IPS-15b (cell line): ENCODE measurements at regions not wholly inside any gene's neighbourhood (a gene's known extent, or its start where the extent isn't known, plus 50 kb on each side); places are given as distances from the start of the nearest gene placed in this dataset.
A peak's percentile ranks its signal among the peaks of the same experiment; 100 is the strongest.
"Not testable (repeated sequence)": the region's sequence is repeated elsewhere in the genome, so short reads cannot be mapped to it uniquely, and the experiment has no call there.

ENCODE experiments used
- H3K27me3 ChIP-seq: one replicate; pipeline ENCODE4 v1.6.1; 2013; ENCODE audit warnings: low read length; ENCODE audit not compliant: control insufficient read depth, insufficient read depth
- H3K36me3 ChIP-seq: one replicate; pipeline ENCODE4 v1.6.1; 2013; ENCODE audit warnings: low read length; ENCODE audit not compliant: control insufficient read depth, insufficient read depth
- H3K4me1 ChIP-seq: one replicate; pipeline ENCODE4 v1.6.1; 2013; ENCODE audit warnings: mild to moderate bottlenecking, low read length; ENCODE audit not compliant: control insufficient read depth, insufficient read depth
- H3K4me3 ChIP-seq: one replicate; pipeline ENCODE4 v1.5.1; 2013; ENCODE audit warnings: low read depth, low read length
- H3K9ac ChIP-seq: one replicate; pipeline ENCODE4 v1.6.1; 2013; ENCODE audit warnings: low read depth, mild to moderate bottlenecking, low read length
- H3K9me3 ChIP-seq: one replicate; pipeline ENCODE4 v1.6.1; 2013; ENCODE audit warnings: mild to moderate bottlenecking, low read length; ENCODE audit not compliant: control insufficient read depth, insufficient read depth

GRCh38 chr2:88396209-88396608 is 56.3 kb downstream of the FOXI3 start:
- H3K4me3 ChIP-seq: no peak overlapping the region
- H3K9me3 ChIP-seq: no peaks in the 10 kb centered on the region
- H3K36me3 ChIP-seq: no peaks in the 10 kb centered on the region
- no peaks in the 10 kb centered on the region for H3K4me1 ChIP-seq
- no peak overlapping the region for H3K9ac ChIP-seq
- no peaks in the 10 kb centered on the region for H3K27me3 ChIP-seq

DNA sequence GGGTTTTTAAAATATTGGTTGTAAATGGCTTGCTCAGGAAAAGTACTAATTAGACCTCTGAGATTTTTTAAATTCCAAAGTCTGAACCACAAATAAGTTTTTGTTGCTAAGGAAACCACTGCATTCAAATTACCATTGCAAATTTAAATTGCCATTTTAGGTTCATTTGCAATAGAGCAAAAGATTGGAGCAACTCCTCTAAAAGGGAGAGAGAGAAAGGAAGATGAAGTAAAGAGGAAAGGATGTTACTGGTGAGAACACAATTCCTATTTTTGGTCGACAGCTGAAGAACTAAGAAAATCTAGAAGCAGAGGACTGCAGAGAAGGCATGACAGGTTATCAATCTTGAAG is 74.9 kb downstream of the FOXI3 start:
- Histone ChIP-seq H3K9ac (no peak overlapping the region), H3K4me1 (no peaks in the 10 kb centered on the region), H3K9me3 (no peaks in the 10 kb centered on the region), H3K36me3 (no peaks in the 10 kb centered on the region), H3K27me3 (no peaks in the 10 kb centered on the region), H3K4me3 (no peak overlapping the region)

DNA sequence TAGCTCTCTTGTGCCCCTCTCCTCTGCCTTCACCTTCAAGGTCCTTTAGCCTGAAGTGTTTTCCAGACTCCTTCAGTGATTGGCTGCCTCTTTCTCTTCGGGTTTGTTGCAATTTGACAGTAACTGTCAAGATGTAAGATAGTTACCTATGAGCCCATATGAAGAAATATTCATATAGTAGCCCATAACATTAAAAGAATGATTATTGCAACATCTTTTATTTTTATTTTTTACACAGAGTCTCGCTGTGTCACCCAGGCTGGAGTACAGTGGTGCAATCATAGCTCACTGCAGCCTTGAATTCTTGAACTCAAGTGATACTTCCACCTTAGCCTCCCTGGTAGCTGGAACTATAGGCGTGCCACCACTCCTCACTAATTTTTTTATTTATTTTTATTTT is 80.5 kb downstream of the FOXI3 start:
- Histone ChIP-seq H3K27me3 (no peaks in the 10 kb centered on the region), H3K36me3 (no peaks in the 10 kb centered on the region), H3K4me1 (no peaks in the 10 kb centered on the region), H3K4me3 (no peak overlapping the region), H3K9me3 (no peaks in the 10 kb centered on the region), H3K9ac (no peak overlapping the region)

GRCh38 chr2:88365408-88365807 is 87.1 kb downstream of the FOXI3 start:
- H3K4me3 ChIP-seq, H3K9me3 ChIP-seq, H3K27me3 ChIP-seq, H3K9ac ChIP-seq, H3K36me3 ChIP-seq, H3K4me1 ChIP-seq: not testable (repeated sequence)

DNA sequence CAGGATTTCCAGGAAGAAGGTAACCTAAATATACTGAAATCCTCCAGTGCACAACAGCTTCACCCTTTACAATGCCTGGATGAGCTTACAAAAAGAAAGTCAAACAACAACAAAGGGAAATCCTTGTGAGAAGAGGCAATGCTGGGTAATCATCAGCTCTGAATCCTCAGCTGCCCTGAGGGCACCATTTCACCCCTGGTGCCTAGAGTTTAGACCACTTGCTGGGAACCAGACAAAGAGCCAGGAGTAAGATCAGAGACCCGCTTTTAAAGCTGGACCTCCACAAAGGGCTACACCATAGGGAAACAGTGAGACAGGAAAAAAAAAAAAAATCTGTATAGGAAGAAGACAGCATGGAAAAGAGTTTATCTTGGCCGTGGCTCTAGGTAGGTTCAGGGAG is 97.0 kb downstream of the FOXI3 start:
- H3K4me3 ChIP-seq: no peak overlapping the region
- no peaks in the 10 kb centered on the region for H3K27me3 ChIP-seq
- H3K36me3 ChIP-seq: no peaks in the 10 kb centered on the region
- peaks cover 7% of the 10 kb centered on the region for H3K4me1 ChIP-seq
- H3K9me3 ChIP-seq: no peaks in the 10 kb centered on the region
- H3K9ac ChIP-seq: no peak overlapping the region

DNA sequence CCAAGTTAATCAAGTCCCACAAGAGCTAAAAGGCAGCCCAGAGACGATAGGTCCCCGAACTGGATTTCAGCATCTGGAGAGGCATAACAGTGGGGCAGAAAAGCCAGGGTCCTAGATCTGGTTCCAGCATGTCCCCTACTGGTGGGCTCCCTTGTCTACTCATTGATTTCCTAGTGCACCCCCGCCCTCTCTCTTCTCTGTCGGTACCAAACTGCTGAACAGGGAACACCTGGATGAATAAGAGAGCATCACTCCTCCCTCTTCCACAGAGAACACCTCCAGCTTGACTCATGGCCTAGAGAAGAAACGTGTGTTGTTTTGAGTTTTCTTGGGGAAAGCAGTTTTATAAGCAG is 101.3 kb downstream of the FOXI3 start:
- Histone ChIP-seq H3K4me3 (peak overlapping the region; percentile 51), H3K27me3 (peaks cover 12% of the 10 kb centered on the region), H3K9me3 (no peaks in the 10 kb centered on the region), H3K36me3 (no peaks in the 10 kb centered on the region), H3K9ac (no peak overlapping the region), H3K4me1 (peaks cover 11% of the 10 kb centered on the region)

GRCh38 chr2:88350331-88351248 is 101.9 kb downstream of the FOXI3 start:
- peak overlapping the region; percentile 51 for H3K4me3 ChIP-seq
- H3K4me1 ChIP-seq: peaks cover 11% of the 10 kb centered on the region
- no peaks in the 10 kb centered on the region for H3K9me3 ChIP-seq
- peak overlapping the region; percentile 14 for H3K9ac ChIP-seq
- no peaks in the 10 kb centered on the region for H3K36me3 ChIP-seq
- H3K27me3 ChIP-seq: peaks cover 16% of the 10 kb centered on the region

GRCh38 chr2:88345842-88346241 is 106.7 kb downstream of the FOXI3 start:
- Histone ChIP-seq H3K36me3 (no peaks in the 10 kb centered on the region), H3K4me3 (no peak overlapping the region), H3K4me1 (peaks cover 4% of the 10 kb centered on the region), H3K27me3 (peaks cover 21% of the 10 kb centered on the region), H3K9me3 (no peaks in the 10 kb centered on the region), H3K9ac (no peak overlapping the region)

DNA sequence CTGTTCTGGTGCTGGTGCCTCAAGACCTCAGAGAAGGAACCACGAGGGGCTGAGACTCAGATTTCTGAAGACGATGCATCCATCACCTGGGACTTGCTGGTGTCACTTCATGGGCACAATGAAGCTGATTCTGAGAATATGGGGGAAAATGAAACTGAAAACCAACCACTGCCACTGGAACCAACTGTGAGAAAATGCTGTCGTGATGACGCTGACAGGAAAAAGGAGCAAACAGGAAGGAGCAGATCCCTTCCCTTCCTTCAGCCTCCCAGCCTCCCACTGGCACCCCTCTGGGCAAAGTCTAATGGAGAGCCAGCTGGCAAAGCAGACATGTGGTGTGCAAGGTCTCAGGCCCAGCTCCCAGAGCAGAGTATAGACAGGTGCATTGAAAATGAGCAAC is 109.7 kb downstream of the FOXI3 start:
- Histone ChIP-seq H3K36me3 (no peaks in the 10 kb centered on the region), H3K4me1 (no peaks in the 10 kb centered on the region), H3K4me3 (no peak overlapping the region), H3K9ac (no peak overlapping the region), H3K27me3 (peaks cover 18% of the 10 kb centered on the region), H3K9me3 (no peaks in the 10 kb centered on the region)

DNA sequence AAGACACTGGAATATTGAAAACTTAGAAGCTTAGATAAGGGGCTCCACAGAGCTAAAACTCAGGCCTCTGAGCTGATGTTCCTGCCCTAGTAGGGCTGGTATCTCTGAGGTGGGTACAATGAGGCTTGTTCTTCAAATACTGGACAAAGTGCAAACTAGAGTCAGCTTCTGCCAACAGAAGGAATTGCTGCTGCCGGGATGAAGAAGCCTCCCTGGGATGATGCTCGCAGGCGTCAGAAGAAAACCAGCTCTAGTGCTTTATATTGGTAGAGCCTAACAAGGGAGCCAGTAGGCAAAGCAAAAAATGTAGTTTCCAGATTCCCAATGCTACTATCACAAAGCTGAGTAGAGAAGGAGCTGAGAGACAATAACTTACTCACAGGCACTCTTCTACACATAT is 118.1 kb downstream of the FOXI3 start:
- H3K9ac ChIP-seq: no peak overlapping the region
- peaks cover 11% of the 10 kb centered on the region for H3K4me1 ChIP-seq
- no peaks in the 10 kb centered on the region for H3K36me3 ChIP-seq
- no peak overlapping the region for H3K4me3 ChIP-seq
- H3K27me3 ChIP-seq: no peaks in the 10 kb centered on the region
- no peaks in the 10 kb centered on the region for H3K9me3 ChIP-seq

GRCh38 chr2:88331239-88331638 is 121.3 kb downstream of the FOXI3 start:
- H3K36me3 ChIP-seq: no peaks in the 10 kb centered on the region
- H3K9ac ChIP-seq: no peak overlapping the region
- no peaks in the 10 kb centered on the region for H3K27me3 ChIP-seq
- H3K4me1 ChIP-seq: peaks cover 11% of the 10 kb centered on the region
- H3K9me3 ChIP-seq: no peaks in the 10 kb centered on the region
- no peak overlapping the region for H3K4me3 ChIP-seq

GRCh38 chr2:88329815-88330603 is 122.5 kb downstream of the FOXI3 start:
- no peak overlapping the region for H3K4me3 ChIP-seq
- H3K36me3 ChIP-seq: no peaks in the 10 kb centered on the region
- H3K4me1 ChIP-seq: peaks cover 11% of the 10 kb centered on the region
- no peaks in the 10 kb centered on the region for H3K27me3 ChIP-seq
- no peak overlapping the region for H3K9ac ChIP-seq
- H3K9me3 ChIP-seq: no peaks in the 10 kb centered on the region
